ES-I3 (cell line): ENCODE measurements at regions not wholly inside any gene's neighbourhood (a gene's known extent, or its start where the extent isn't known, plus 50 kb on each side); places are given as distances from the start of the nearest gene placed in this dataset.

ENCODE experiments used
- H3K36me3 ChIP-seq: 2 replicates; pipeline ENCODE4 v1.6.1; 2013; ENCODE audit warnings: mild to moderate bottlenecking, low read length, control low read depth, moderate library complexity; ENCODE audit not compliant: insufficient read depth
- H3K4me1 ChIP-seq: 2 replicates; pipeline ENCODE4 v1.6.1; 2013; ENCODE audit warnings: mild to moderate bottlenecking, control low read depth, low read length; ENCODE audit not compliant: insufficient read depth
- H3K9ac ChIP-seq: 2 replicates; pipeline ENCODE4 v1.6.1; 2013; ENCODE audit warnings: low read depth, mild to moderate bottlenecking, low read length, moderate library complexity
- H3K9me3 ChIP-seq: 2 replicates; pipeline ENCODE4 v1.6.1; 2013; ENCODE audit warnings: mild to moderate bottlenecking, low read length, moderate library complexity; ENCODE audit not compliant: control insufficient read depth, insufficient read depth

DNA sequence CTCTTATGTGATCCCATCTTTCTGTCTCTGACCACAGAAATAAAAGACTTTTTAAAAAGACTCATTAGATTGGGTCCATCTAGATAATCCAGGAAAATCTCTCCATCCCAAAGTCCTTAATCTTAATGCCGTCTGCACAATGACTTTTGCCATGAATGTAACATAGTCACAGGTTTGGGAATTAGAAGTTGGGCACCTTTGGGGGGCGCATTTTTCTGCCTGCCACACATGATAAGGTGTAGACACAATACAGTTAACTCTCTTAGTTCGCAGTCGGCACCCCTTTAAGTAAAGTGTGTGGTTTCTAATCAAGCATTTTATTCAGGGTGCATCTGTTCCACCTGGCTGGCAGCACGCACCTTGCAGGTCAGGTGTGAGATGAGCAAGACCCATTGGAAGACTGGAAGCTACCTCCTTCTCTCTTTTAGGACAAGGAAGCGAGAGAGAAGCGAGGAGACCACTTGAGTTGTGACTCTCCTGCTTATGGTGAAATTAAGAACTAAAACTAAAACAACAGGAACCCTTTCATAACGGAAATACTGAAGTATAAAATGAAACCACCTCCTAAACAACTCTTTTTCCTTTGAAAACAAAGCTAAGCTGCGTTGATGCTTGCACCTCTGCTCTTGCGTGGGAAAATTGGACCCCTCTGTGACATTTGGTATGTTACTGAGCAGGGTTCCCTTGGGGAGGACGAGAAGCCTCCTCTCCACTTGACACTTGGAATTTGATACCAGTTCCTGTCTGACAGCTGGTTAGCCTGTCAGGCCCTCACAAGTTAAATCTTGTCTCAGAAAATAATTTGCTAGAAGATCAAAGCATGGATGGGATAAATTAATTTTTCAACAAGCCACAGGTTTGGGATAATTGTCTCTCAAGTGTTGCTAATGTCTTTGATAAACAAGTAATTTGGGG lies 304.6 kb upstream of the DMRT1 start:
- peaks cover 10% of the 10 kb centered on the region; the same call in 1 of the 2 replicates for H3K4me1 ChIP-seq
- H3K9ac ChIP-seq: no peak overlapping the region
- no peaks in the 10 kb centered on the region; the same call in 1 of the 2 replicates for H3K36me3 ChIP-seq
- no peaks in the 10 kb centered on the region for H3K9me3 ChIP-seq

DNA sequence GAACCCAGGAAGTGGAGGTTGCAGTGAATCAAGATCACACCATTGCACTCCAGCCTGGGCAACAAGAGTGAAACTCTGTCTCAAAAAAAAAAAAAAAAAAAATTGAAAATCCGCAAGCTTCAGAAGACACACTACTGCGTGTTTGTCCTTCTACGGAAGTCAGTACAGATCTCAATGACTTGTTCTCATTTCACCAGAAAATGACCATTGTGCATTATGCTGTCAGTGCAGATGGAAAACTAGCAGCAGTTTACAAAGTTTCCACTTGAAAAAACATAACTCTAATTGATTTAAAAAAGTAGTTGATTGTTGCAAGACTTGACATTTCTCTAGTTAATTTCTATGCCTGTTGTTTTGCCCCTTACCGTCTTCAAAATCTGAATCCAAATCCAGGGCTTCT lies 298.0 kb upstream of the DMRT1 start:
- H3K9me3 ChIP-seq: no peaks in the 10 kb centered on the region
- H3K36me3 ChIP-seq: no peaks in the 10 kb centered on the region

DNA sequence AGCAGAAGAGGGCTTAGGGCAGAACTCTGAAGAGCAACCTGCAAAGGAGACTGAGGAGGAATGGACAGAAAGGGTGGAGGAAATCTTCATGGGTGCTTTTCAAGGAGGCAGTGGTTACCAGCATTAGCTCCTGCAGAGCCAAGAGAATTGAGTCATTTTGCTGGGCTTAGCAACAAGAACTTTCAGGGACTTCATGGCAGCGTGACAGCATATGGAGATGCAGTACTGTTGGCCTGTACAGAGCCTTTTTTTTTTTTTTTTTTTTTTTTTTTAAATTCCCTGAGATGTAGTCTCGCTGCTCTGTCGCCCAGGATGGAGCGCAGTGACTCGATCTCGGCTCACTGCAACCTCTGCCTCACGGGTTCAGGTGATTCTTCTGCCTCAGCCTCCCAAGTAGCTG lies 296.0 kb upstream of the DMRT1 start:
- Histone ChIP-seq H3K36me3 (peaks cover 3% of the 10 kb centered on the region; the same call in 1 of the 2 replicates), H3K9ac (no peak overlapping the region), H3K4me1 (peaks cover 4% of the 10 kb centered on the region), H3K9me3 (no peaks in the 10 kb centered on the region)

More for the DNA sequence above, 298.0 kb upstream of the DMRT1 start:
- H3K4me1 ChIP-seq: no peaks in the 10 kb centered on the region
- no peak overlapping the region for H3K9ac ChIP-seq

DNA sequence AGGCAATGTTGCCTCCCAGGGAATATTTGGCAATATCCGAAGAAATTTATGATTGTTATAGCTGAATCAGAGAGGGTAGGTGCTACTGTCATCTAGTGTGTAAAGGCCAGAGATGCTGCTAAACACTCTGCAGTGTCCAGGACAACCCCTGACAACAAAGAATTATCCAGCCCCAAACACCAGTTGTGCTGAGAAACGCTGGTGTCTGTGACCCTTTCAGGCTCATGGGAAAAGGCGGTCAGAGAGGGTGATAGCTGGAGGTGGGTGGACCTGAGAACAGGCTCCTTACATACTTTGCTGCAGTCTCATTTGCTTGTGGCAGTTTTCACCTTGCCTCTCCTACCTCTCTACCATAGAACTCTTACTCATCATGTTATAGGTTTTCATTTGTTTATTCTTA lies 295.3 kb upstream of the DMRT1 start:
- no peak overlapping the region for H3K9ac ChIP-seq

GRCh38 chr9:546797-547223 lies 294.7 kb upstream of the DMRT1 start:
- Histone ChIP-seq H3K36me3 (peaks cover 3% of the 10 kb centered on the region; the same call in 1 of the 2 replicates), H3K9ac (no peak overlapping the region)

More for the DNA sequence above, 295.3 kb upstream of the DMRT1 start:
- H3K36me3 ChIP-seq: peaks cover 3% of the 10 kb centered on the region; the same call in 1 of the 2 replicates
- H3K9me3 ChIP-seq: no peaks in the 10 kb centered on the region
- H3K4me1 ChIP-seq: peaks cover 4% of the 10 kb centered on the region

GRCh38 chr9:547314-547713 lies 294.2 kb upstream of the DMRT1 start:
- Histone ChIP-seq H3K9me3 (no peaks in the 10 kb centered on the region), H3K9ac (no peak overlapping the region), H3K4me1 (peaks cover 4% of the 10 kb centered on the region), H3K36me3 (peaks cover 3% of the 10 kb centered on the region; the same call in 1 of the 2 replicates)

More at GRCh38 chr9:546797-547223, 294.7 kb upstream of the DMRT1 start:
- no peaks in the 10 kb centered on the region for H3K9me3 ChIP-seq
- peaks cover 4% of the 10 kb centered on the region for H3K4me1 ChIP-seq

GRCh38 chr9:549455-549997 lies 292.0 kb upstream of the DMRT1 start:
- H3K4me1 ChIP-seq: peaks cover 4% of the 10 kb centered on the region
- H3K9ac ChIP-seq: no peak overlapping the region
- H3K36me3 ChIP-seq: peaks cover 3% of the 10 kb centered on the region; the same call in 1 of the 2 replicates
- H3K9me3 ChIP-seq: no peaks in the 10 kb centered on the region

GRCh38 chr9:550333-550732 lies 291.2 kb upstream of the DMRT1 start:
- Histone ChIP-seq H3K4me1 (peaks cover 4% of the 10 kb centered on the region), H3K36me3 (peaks cover 3% of the 10 kb centered on the region; the same call in 1 of the 2 replicates), H3K9ac (no peak overlapping the region), H3K9me3 (no peaks in the 10 kb centered on the region)

DNA sequence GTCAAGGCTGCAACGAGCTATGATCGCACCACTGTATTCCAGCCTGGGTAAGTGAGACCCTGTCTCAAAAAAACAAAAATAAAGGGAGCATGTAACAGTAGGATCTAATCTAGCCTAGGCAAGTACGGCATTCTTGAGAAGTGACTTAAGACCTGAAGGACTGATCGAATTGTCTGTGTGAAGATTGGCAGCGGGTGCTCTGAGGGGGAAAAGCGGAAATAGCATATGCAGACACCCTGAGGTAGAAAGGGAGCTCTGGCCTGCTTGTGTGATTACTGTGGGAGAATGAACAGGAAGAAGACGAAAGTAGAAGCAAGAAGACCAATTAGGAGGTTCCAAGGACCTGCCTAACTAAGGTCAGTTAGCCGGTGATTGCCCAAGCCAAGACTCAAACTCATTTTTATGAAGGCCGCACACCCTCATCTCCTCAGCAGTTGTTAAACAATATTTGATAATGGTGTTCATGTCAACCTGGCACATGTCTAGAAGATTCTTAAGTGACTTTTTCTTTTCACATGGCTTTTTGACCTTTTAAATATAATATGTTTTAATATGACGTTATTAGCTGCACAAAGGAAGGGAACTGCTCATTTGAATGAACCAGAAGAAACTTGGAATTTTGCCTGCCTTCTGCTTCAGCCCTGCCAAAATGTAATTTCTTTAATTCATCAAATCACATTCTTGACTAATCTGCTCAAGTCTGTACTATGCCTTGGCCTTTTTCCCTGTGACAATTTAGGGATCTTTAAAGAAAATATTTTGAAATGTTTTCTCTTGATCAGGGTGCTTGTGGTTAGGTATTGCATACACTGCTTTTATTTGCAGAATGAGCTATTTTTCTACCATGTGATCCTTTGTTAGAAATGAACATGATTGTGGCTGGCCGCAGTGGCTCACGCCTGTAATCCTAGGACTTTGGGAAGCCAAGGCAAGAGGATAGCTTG lies 289.2 kb upstream of the DMRT1 start:
- Histone ChIP-seq H3K4me1 (peaks cover 8% of the 10 kb centered on the region), H3K9me3 (no peaks in the 10 kb centered on the region), H3K36me3 (peaks cover 3% of the 10 kb centered on the region; the same call in 1 of the 2 replicates), H3K9ac (no peak overlapping the region)

DNA sequence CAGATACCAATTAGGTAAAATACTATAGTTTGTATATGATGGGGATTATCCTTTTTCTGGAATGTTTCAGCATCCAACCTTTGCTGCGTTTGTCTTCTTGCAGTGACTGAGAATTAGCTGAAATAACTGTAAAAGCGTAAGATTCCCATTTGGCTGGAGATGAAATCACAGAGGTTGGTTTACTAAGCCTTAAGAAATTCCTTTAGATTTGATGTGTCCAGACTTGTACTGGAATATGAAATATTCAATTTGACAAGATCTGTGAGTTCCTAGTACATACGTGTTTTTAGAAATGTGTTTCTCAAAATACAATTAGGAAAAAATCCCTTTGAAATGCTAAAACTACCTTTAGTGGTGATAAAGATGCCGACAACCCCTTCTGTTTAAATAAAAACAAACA lies 286.0 kb upstream of the DMRT1 start:
- Histone ChIP-seq H3K9me3 (no peaks in the 10 kb centered on the region), H3K4me1 (peaks cover 16% of the 10 kb centered on the region), H3K36me3 (no peaks in the 10 kb centered on the region), H3K9ac (no peak overlapping the region)

- peaks cover 16% of the 10 kb centered on the region for H3K4me1 ChIP-seq
- H3K9me3 ChIP-seq: no peaks in the 10 kb centered on the region
- H3K36me3 ChIP-seq: no peaks in the 10 kb centered on the region
- no peak overlapping the region for H3K9ac ChIP-seq
These were observed 285.3 kb upstream of the DMRT1 start for GRCh38 chr9:556199-556598.

- Histone ChIP-seq H3K4me1 (peaks cover 16% of the 10 kb centered on the region), H3K9ac (no peak overlapping the region), H3K9me3 (no peaks in the 10 kb centered on the region), H3K36me3 (no peaks in the 10 kb centered on the region)
These were observed 284.8 kb upstream of the DMRT1 start for GRCh38 chr9:556675-557074.

GRCh38 chr9:557601-558201 lies 283.8 kb upstream of the DMRT1 start:
- no peaks in the 10 kb centered on the region for H3K9me3 ChIP-seq
- no peaks in the 10 kb centered on the region for H3K36me3 ChIP-seq
- H3K9ac ChIP-seq: no peak overlapping the region
- H3K4me1 ChIP-seq: peaks cover 16% of the 10 kb centered on the region

DNA sequence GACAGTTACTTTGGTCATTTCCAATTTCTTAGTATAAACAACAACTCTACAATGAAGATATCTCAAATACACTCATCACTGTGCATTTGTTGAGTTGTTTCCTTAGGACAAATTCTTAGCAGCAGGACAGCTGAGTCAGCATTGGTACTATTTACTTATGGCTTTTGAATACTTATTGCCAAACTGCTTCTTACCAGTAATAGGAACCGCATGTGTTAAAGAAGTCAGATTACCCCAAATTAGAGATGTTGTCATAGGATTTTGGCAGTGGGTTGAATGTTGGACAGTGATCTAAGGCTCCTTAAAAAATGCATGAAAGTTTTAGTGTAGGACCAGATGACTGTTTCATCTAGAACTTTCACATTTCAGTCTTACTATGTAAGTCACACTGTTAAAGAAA lies 280.1 kb upstream of the DMRT1 start:
- H3K9me3 ChIP-seq: no peaks in the 10 kb centered on the region; the same call in 1 of the 2 replicates
- no peaks in the 10 kb centered on the region for H3K36me3 ChIP-seq
- H3K9ac ChIP-seq: no peak overlapping the region
- H3K4me1 ChIP-seq: peaks cover 12% of the 10 kb centered on the region
